ENCODE measurements at regions not wholly inside any gene's neighbourhood (a gene's known extent, or its start where the extent isn't known, plus 50 kb on each side); places are given as distances from the start of the nearest gene placed in this dataset.

DNA sequence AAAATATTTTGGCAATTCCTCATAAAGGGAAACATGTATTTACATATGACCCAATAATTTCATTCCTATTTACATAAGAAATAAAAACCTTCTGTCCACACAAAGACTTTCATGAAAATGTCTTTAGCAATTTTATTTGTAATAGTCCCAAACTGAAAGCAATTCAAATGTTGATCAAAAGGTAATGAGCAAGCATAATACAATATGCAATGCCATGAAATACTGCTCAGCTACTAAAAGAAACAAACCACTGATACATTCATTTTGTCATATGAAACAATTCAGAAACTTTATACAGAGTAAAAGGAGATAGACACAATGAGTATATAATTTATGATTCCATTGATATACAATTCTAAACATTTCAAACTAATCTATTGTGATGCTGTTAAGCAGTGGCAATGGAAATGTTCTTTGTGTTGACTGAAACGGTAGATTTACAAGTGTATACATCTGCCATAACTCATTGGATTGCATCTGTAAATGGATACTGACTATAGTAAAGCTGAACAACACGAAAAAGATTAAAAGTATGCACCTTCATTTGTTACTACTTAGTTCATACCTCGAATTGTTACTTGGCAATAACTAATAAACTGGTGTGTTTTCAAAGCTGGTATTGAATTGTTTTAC lies 335.6 kb downstream of the GASK1B start:
- Histone ChIP-seq H3K4me3 (no peak overlapping the region), H4K20me1 (ENCODE audit: control insufficient read depth, insufficient read depth) (no peaks in the 10 kb centered on the region), H3K36me3 (ENCODE audit: control insufficient read depth in 2 of 2, insufficient read depth in 2 of 2, low read length in 1 of 2) (no peaks in the 10 kb centered on the region), H3K27me3 (replicated peaks in 1 of 2; ENCODE audit: control insufficient read depth in 2 of 2, insufficient read depth in 2 of 2, low read length in 1 of 2) (no peaks in the 10 kb centered on the region), H3K79me2 (ENCODE audit: control insufficient read depth, insufficient read depth, low read length) (no peaks in the 10 kb centered on the region), H3K9me3 (replicated peaks; ENCODE audit: control insufficient read depth, insufficient read depth, low read length) (no peaks in the 10 kb centered on the region), H3K4me1 (ENCODE audit: control insufficient read depth, insufficient read depth, low read length) (no peaks in the 10 kb centered on the region), H3K27ac (ENCODE audit: control insufficient read depth, insufficient read depth) (no peak overlapping the region), H3K9ac (ENCODE audit: control insufficient read depth, insufficient read depth, low read length) (no peak overlapping the region), H2AFZ (ENCODE audit: control insufficient read depth, low read depth, low read length) (no peak overlapping the region), H3K4me2 (ENCODE audit: control insufficient read depth, insufficient read depth) (no peak overlapping the region)
- ChIA-PET RAD21 (ENCODE audit: unreplicated experiment) (no interaction called here), POLR2A (no interaction called here), CTCF (no interaction called here), SMC1A (ENCODE audit: uncharacterized antibody, unreplicated experiment) (no interaction called here)
- DNase-seq (ENCODE audit: low read depth, low spot score), result no peak
- no peak for ATAC-seq
- no TSS peak for BruUV-seq (replicated peaks)
- TF ChIP-seq IRF4 (IDR thresholded peaks at IDR 0.05; ENCODE audit: low read depth, low read length) (no peak), SIN3A (IDR thresholded peaks at IDR 0.05; ENCODE audit: low read depth, low read length) (no peak), USF1 (IDR thresholded peaks at IDR 0.05; ENCODE audit: borderline replicate concordance, extremely low read length, insufficient read depth, low read depth, low read length) (no peak), FOXM1 (IDR thresholded peaks at IDR 0.05; ENCODE audit: low read depth, low read length) (no peak), ZNF384 (IDR thresholded peaks at IDR 0.05; ENCODE audit: borderline replicate concordance, low read depth, low read length) (no peak), EED (IDR thresholded peaks at IDR 0.05; ENCODE audit: low read depth) (no peak)
- TF ChIP-seq, protein P1, sequence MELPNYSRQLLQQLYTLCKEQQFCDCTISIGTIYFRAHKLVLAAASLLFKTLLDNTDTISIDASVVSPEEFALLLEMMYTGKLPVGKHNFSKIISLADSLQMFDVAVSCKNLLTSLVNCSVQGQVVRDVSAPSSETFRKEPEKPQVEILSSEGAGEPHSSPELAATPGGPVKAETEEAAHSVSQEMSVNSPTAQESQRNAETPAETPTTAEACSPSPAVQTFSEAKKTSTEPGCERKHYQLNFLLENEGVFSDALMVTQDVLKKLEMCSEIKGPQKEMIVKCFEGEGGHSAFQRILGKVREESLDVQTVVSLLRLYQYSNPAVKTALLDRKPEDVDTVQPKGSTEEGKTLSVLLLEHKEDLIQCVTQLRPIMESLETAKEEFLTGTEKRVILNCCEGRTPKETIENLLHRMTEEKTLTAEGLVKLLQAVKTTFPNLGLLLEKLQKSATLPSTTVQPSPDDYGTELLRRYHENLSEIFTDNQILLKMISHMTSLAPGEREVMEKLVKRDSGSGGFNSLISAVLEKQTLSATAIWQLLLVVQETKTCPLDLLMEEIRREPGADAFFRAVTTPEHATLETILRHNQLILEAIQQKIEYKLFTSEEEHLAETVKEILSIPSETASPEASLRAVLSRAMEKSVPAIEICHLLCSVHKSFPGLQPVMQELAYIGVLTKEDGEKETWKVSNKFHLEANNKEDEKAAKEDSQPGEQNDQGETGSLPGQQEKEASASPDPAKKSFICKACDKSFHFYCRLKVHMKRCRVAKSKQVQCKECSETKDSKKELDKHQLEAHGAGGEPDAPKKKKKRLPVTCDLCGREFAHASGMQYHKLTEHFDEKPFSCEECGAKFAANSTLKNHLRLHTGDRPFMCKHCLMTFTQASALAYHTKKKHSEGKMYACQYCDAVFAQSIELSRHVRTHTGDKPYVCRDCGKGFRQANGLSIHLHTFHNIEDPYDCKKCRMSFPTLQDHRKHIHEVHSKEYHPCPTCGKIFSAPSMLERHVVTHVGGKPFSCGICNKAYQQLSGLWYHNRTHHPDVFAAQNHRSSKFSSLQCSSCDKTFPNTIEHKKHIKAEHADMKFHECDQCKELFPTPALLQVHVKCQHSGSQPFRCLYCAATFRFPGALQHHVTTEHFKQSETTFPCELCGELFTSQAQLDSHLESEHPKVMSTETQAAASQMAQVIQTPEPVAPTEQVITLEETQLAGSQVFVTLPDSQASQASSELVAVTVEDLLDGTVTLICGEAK (IDR thresholded peaks at IDR 0.05; ENCODE audit: borderline replicate concordance), result no peak
- TF ChIP-seq, protein P2, sequence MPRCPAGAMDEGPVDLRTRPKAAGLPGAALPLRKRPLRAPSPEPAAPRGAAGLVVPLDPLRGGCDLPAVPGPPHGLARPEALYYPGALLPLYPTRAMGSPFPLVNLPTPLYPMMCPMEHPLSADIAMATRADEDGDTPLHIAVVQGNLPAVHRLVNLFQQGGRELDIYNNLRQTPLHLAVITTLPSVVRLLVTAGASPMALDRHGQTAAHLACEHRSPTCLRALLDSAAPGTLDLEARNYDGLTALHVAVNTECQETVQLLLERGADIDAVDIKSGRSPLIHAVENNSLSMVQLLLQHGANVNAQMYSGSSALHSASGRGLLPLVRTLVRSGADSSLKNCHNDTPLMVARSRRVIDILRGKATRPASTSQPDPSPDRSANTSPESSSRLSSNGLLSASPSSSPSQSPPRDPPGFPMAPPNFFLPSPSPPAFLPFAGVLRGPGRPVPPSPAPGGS (IDR thresholded peaks at IDR 0.05; ENCODE audit: borderline replicate concordance, insufficient read depth, low read depth, low read length, poor library complexity, severe bottlenecking), result no peak
- in situ Hi-C loops (cut with MboI) (no loop called here), intact Hi-C loops (cut with micrococcal nuclease; ENCODE audit: unreplicated experiment) (no loop called here)
- FAIRE-seq, result no peak
- WGBS (ENCODE audit: insufficient coverage, insufficient replicate concordance, low lambda C conversion rate, missing lambda C conversion rate), result 2% methylated on average over 3 of the region's 3 CpGs
